ENCODE measurements at regions not wholly inside any gene's neighbourhood (a gene's known extent, or its start where the extent isn't known, plus 50 kb on each side); places are given as distances from the start of the nearest gene placed in this dataset.
"Not testable (repeated sequence)": the region's sequence is repeated elsewhere in the genome, so short reads cannot be mapped to it uniquely, and the experiment has no call there.

DNA sequence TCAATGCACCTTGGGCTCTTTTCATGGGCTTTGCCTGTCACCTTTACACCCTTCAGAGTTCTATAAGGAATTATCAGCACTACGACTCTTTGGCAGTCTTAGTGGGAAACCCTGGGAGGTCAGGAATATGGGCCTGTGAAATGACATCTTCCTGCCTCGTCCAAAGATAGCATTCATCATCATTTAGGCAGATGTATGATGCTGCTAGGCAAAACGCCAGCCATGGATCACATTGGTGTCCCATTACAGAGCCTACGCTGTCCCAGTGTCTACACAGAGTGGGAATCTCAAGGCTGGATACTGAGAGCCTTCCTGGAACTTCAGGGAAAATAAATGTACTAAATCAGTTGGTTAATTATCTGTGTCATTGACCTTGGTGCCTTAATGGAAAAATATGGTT lies 259.4 kb upstream of the CELF2 start:
- CTCF ChIA-PET = no interaction called here
- POLR2A ChIA-PET = no interaction called here
- no peaks in the 10 kb centered on the region for H3K27me3 ChIP-seq (replicated peaks; ENCODE audit: control insufficient read depth, insufficient read depth, low read length)
- Mint-ChIP-seq H3K27me3 (ENCODE audit: insufficient read depth, unreplicated experiment) (peaks cover 18% of the 10 kb centered on the region), H3K4me3 (ENCODE audit: unreplicated experiment) (no peak overlapping the region), H3K4me1 (ENCODE audit: low read depth, unreplicated experiment) (no peaks in the 10 kb centered on the region), H3K27ac (ENCODE audit: unreplicated experiment) (no peak overlapping the region), H3K36me3 (ENCODE audit: insufficient read depth, unreplicated experiment) (no peaks in the 10 kb centered on the region), H3K9me3 (ENCODE audit: unreplicated experiment) (peaks cover 24% of the 10 kb centered on the region)
- DNase-seq = no peak
- H3K4me1 ChIP-seq = no peaks in the 10 kb centered on the region
- no peaks in the 10 kb centered on the region for H3K36me3 ChIP-seq (ENCODE audit: control insufficient read depth, insufficient read depth, low read length)
- BruUV-seq (replicated peaks) = no TSS peak
- no peaks in the 10 kb centered on the region for H3K9me3 ChIP-seq
- TF ChIP-seq, protein P1, sequence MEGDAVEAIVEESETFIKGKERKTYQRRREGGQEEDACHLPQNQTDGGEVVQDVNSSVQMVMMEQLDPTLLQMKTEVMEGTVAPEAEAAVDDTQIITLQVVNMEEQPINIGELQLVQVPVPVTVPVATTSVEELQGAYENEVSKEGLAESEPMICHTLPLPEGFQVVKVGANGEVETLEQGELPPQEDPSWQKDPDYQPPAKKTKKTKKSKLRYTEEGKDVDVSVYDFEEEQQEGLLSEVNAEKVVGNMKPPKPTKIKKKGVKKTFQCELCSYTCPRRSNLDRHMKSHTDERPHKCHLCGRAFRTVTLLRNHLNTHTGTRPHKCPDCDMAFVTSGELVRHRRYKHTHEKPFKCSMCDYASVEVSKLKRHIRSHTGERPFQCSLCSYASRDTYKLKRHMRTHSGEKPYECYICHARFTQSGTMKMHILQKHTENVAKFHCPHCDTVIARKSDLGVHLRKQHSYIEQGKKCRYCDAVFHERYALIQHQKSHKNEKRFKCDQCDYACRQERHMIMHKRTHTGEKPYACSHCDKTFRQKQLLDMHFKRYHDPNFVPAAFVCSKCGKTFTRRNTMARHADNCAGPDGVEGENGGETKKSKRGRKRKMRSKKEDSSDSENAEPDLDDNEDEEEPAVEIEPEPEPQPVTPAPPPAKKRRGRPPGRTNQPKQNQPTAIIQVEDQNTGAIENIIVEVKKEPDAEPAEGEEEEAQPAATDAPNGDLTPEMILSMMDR (IDR thresholded peaks at IDR 0.05; ENCODE audit: insufficient read depth in 1 of 2, low read depth in 1 of 2, low read length in 1 of 2, severe bottlenecking in 1 of 2, unreplicated experiment in 1 of 2) = no peak
- intact Hi-C loops (cut with micrococcal nuclease; ENCODE audit: unreplicated experiment) = no loop called here
- H3K4me3 ChIP-seq (ENCODE audit: low read depth, low read length) = no peak overlapping the region

DNA sequence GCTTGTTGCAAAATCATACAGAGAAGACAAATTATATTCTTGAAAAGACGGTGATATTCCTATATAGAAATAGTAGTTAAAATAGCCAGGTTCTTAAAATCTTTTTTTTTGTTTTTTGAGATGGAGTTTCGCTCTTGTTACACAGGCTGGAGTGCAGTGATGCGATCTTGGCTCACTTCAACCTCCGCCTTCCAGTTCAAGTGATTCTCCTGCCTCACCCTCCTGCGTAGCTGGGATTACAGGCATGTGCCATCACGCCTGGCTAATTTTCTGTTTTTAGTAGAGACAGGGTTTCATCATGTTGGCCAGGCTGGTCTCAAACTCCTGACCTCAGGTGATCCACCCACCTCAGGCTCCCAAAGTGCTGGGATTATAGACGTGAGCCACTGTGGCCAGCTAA lies 257.9 kb upstream of the CELF2 start:
- H3K9me3 Mint-ChIP-seq (ENCODE audit: unreplicated experiment) = peaks cover 17% of the 10 kb centered on the region
- POLR2A ChIA-PET; DNase-seq; H3K4me3 Mint-ChIP-seq (ENCODE audit: unreplicated experiment); H3K4me1 ChIP-seq; intact Hi-C loops (cut with micrococcal nuclease; ENCODE audit: unreplicated experiment); CTCF ChIA-PET; H3K27me3 ChIP-seq (replicated peaks; ENCODE audit: control insufficient read depth, insufficient read depth, low read length); H3K36me3 Mint-ChIP-seq (ENCODE audit: insufficient read depth, unreplicated experiment); H3K27ac Mint-ChIP-seq (ENCODE audit: unreplicated experiment); H3K9me3 ChIP-seq; H3K36me3 ChIP-seq (ENCODE audit: control insufficient read depth, insufficient read depth, low read length); BruUV-seq (replicated peaks); H3K4me3 ChIP-seq (ENCODE audit: low read depth, low read length); H3K4me1 Mint-ChIP-seq (ENCODE audit: low read depth, unreplicated experiment): not testable (repeated sequence)
- H3K27me3 Mint-ChIP-seq (ENCODE audit: insufficient read depth, unreplicated experiment) = peaks cover 21% of the 10 kb centered on the region

DNA sequence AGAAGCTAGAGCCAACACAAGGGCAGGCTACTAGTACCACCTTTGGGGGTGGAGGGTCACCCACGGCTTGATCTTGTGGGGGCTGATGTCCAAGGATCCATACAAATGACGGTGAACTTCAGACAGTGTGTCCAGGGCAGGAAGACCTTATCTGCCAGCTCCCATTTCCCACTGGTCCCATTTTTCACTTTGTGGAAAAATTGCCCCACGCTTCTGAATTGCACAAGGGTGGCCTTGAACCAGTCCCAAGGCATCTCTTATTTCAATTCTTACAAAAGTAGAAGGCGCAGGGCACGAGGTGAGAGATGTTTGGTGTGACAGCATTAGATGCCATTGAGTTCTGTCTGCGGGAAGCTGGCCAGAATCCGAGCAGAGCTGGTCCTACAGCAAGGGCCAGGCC lies 252.7 kb upstream of the CELF2 start:
- TF ChIP-seq, protein P1 (IDR thresholded peaks at IDR 0.05; ENCODE audit: insufficient read depth in 1 of 2, low read depth in 1 of 2, low read length in 1 of 2, severe bottlenecking in 1 of 2, unreplicated experiment in 1 of 2) = no peak
- Mint-ChIP-seq H3K27ac (ENCODE audit: unreplicated experiment) (no peak overlapping the region), H3K4me3 (ENCODE audit: unreplicated experiment) (no peak overlapping the region), H3K36me3 (ENCODE audit: insufficient read depth, unreplicated experiment) (no peaks in the 10 kb centered on the region), H3K9me3 (ENCODE audit: unreplicated experiment) (peaks cover 9% of the 10 kb centered on the region), H3K27me3 (ENCODE audit: insufficient read depth, unreplicated experiment) (peaks cover 15% of the 10 kb centered on the region), H3K4me1 (ENCODE audit: low read depth, unreplicated experiment) (no peaks in the 10 kb centered on the region)
- POLR2A ChIA-PET = no interaction called here
- H3K4me1 ChIP-seq = no peaks in the 10 kb centered on the region
- BruUV-seq (replicated peaks) = no TSS peak
- no peaks in the 10 kb centered on the region; the same call in 1 of the 2 replicates for H3K9me3 ChIP-seq
- no peaks in the 10 kb centered on the region for H3K36me3 ChIP-seq (ENCODE audit: control insufficient read depth, insufficient read depth, low read length)
- H3K4me3 ChIP-seq (ENCODE audit: low read depth, low read length) = no peak overlapping the region
- intact Hi-C loops (cut with micrococcal nuclease; ENCODE audit: unreplicated experiment) = no loop called here
- DNase-seq = no peak
- CTCF ChIA-PET = no interaction called here
- no peaks in the 10 kb centered on the region for H3K27me3 ChIP-seq (replicated peaks; ENCODE audit: control insufficient read depth, insufficient read depth, low read length)

DNA sequence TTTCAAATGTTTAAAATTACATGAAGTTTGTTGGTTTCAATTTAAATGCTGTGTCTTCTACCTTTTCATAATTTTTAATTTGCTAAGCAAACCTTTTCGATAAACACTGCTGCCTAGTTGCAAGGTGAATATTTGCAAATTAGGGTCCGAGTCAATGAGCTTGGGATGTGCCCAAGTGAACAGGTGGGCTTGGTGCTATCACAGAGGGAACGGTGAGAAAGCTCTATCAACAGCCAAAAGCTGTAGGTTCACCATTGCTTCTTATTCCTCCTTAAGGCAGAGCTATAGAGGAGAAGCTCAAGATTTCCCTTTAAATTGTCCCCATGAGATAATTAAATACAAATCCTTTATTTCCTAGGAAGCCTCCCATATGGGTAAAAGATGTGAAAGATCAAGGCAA lies 245.3 kb upstream of the CELF2 start:
- Histone ChIP-seq H3K4me3 (ENCODE audit: low read depth, low read length) (no peak overlapping the region), H3K36me3 (ENCODE audit: control insufficient read depth, insufficient read depth, low read length) (no peaks in the 10 kb centered on the region), H3K27me3 (replicated peaks; ENCODE audit: control insufficient read depth, insufficient read depth, low read length) (no peaks in the 10 kb centered on the region), H3K4me1 (no peaks in the 10 kb centered on the region), H3K9me3 (peaks cover 4% of the 10 kb centered on the region; the same call in 1 of the 2 replicates)
- no TSS peak for BruUV-seq (replicated peaks)
- Mint-ChIP-seq H3K27ac (ENCODE audit: unreplicated experiment) (no peak overlapping the region), H3K27me3 (ENCODE audit: insufficient read depth, unreplicated experiment) (peaks cover 8% of the 10 kb centered on the region), H3K4me1 (ENCODE audit: low read depth, unreplicated experiment) (no peaks in the 10 kb centered on the region), H3K4me3 (ENCODE audit: unreplicated experiment) (no peak overlapping the region), H3K9me3 (ENCODE audit: unreplicated experiment) (peaks cover 10% of the 10 kb centered on the region), H3K36me3 (ENCODE audit: insufficient read depth, unreplicated experiment) (no peaks in the 10 kb centered on the region)
- TF ChIP-seq, protein P1 (IDR thresholded peaks at IDR 0.05; ENCODE audit: insufficient read depth in 1 of 2, low read depth in 1 of 2, low read length in 1 of 2, severe bottlenecking in 1 of 2, unreplicated experiment in 1 of 2) = no peak
- intact Hi-C loops (cut with micrococcal nuclease; ENCODE audit: unreplicated experiment) = no loop called here
- no peak for DNase-seq
- ChIA-PET CTCF (no interaction called here), POLR2A (interaction anchor here (0.6 kb wide), 1 partner anchor 43 kb away, joined by 3 read pairs; no protein-coding TSS in a partner anchor)
